SKM-1 (cell line): ENCODE measurements at regions not wholly inside any gene's neighbourhood (a gene's known extent, or its start where the extent isn't known, plus 50 kb on each side); places are given as distances from the start of the nearest gene placed in this dataset.
"Not testable (repeated sequence)": the region's sequence is repeated elsewhere in the genome, so short reads cannot be mapped to it uniquely, and the experiment has no call there.

ENCODE experiments used
- DNase-seq: peaks from one replicate; lab custom pipeline; 2025; ENCODE audit not compliant: unreplicated experiment; lab: John Stamatoyannopoulos, UW

GRCh38 chr18:28267878-28268625 is 91.1 kb upstream of the CDH2 start:
- no peak for DNase-seq

GRCh38 chr18:28267276-28267675 is 90.3 kb upstream of the CDH2 start:
- no peak for DNase-seq

- DNase-seq, result no peak
Measured at GRCh38 chr18:28256166-28256565, 79.2 kb upstream of the CDH2 start.

- DNase-seq, result no peak
Measured at GRCh38 chr18:28248653-28249052, 71.7 kb upstream of the CDH2 start.

GRCh38 chr18:28240626-28241025 is 63.7 kb upstream of the CDH2 start:
- DNase-seq, result not testable (repeated sequence)

GRCh38 chr18:28236487-28236886 is 59.6 kb upstream of the CDH2 start:
- DNase-seq, result no peak
